GM18526 (cell line): ENCODE measurements at regions not wholly inside any gene's neighbourhood (a gene's known extent, or its start where the extent isn't known, plus 50 kb on each side); places are given as distances from the start of the nearest gene placed in this dataset.

Source experiments
- POLR2A ChIP-seq: IDR thresholded peaks from 3 replicates; pipeline ENCODE4 v1.6.1; 2011; ENCODE audit not compliant: insufficient read length; ENCODE audit errors: extremely low read depth

GRCh38 chr2:131673400-131674173 is 145.9 kb downstream of the CCDC74A start:
- TF ChIP-seq POLR2A, result no peak

- no peak for TF ChIP-seq POLR2A
Measured at GRCh38 chr2:131674174-131674507, 146.5 kb downstream of the CCDC74A start.

- TF ChIP-seq POLR2A, result peak; percentile 65
Measured at GRCh38 chr2:131682122-131682944, 154.6 kb downstream of the CCDC74A start.

- TF ChIP-seq POLR2A, result no peak
Measured at GRCh38 chr2:131724019-131724418, 196.3 kb downstream of the CCDC74A start.

- TF ChIP-seq POLR2A, result no peak
Measured at GRCh38 chr2:131753640-131754561, 226.2 kb downstream of the CCDC74A start.

- TF ChIP-seq POLR2A, result no peak
Measured at GRCh38 chr2:131754929-131755720, 227.4 kb downstream of the CCDC74A start.

GRCh38 chr2:131756141-131756907 is 228.6 kb downstream of the CCDC74A start:
- no peak for TF ChIP-seq POLR2A

GRCh38 chr2:131801210-131801744 is 273.6 kb downstream of the CCDC74A start:
- TF ChIP-seq POLR2A, result no peak

- TF ChIP-seq POLR2A, result no peak
Measured at GRCh38 chr2:131827481-131828163, 299.9 kb downstream of the CCDC74A start.

- no peak for TF ChIP-seq POLR2A
Measured at GRCh38 chr2:131828164-131828561, 300.5 kb downstream of the CCDC74A start.

GRCh38 chr2:131835621-131836091 is 308.0 kb downstream of the CCDC74A start:
- no peak for TF ChIP-seq POLR2A
